Midbrain (tissue), 1 donor: ENCODE measurements at regions not wholly inside any gene's neighbourhood (a gene's known extent, or its start where the extent isn't known, plus 50 kb on each side); places are given as distances from the start of the nearest gene placed in this dataset.
"Not testable (repeated sequence)": the region's sequence is repeated elsewhere in the genome, so short reads cannot be mapped to it uniquely, and the experiment has no call there.

Experiments used
- DNase-seq: peaks from one replicate; lab custom pipeline; 2025; lab: John Stamatoyannopoulos, UW

- DNase-seq: no peak
Observed at GRCh38 chrX:1059576-1060561, 152.6 kb downstream of the CRLF2 start.

- not testable (repeated sequence) for DNase-seq
Observed at GRCh38 chrX:1053600-1053999, 158.8 kb downstream of the CRLF2 start.

GRCh38 chrX:1053072-1053471 is 159.4 kb downstream of the CRLF2 start:
- DNase-seq: no peak

- no peak for DNase-seq
Observed at GRCh38 chrX:1052021-1052420, 160.4 kb downstream of the CRLF2 start.

GRCh38 chrX:1051421-1051820 is 161.0 kb downstream of the CRLF2 start:
- no peak for DNase-seq

GRCh38 chrX:1045680-1046314 is 166.7 kb downstream of the CRLF2 start:
- DNase-seq: no peak

GRCh38 chrX:1041091-1041490 is 171.4 kb downstream of the CRLF2 start:
- DNase-seq: no peak

DNA sequence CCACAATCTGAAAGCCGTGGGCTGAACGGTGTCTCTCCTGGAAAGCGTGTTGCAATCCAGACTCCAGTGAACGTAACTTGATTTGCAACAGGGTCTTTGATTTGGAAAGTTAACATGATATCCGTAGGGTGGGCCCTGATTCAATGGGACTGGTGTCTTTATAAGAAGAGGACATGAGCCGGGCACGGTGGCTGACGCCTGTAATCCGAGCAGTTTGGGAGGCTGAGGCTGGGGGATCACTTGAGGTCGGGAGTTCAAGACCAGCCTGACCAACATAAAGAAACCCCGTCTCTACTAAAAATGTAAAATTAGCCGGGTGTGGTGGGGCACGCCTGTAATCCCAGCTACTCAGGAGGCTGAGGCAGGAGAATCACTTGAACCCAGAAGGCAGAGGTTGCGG is 176.5 kb downstream of the CRLF2 start:
- not testable (repeated sequence) for DNase-seq

GRCh38 chrX:1035206-1035605 is 177.2 kb downstream of the CRLF2 start:
- DNase-seq: no peak

GRCh38 chrX:1034717-1035116 is 177.7 kb downstream of the CRLF2 start:
- no peak for DNase-seq

DNA sequence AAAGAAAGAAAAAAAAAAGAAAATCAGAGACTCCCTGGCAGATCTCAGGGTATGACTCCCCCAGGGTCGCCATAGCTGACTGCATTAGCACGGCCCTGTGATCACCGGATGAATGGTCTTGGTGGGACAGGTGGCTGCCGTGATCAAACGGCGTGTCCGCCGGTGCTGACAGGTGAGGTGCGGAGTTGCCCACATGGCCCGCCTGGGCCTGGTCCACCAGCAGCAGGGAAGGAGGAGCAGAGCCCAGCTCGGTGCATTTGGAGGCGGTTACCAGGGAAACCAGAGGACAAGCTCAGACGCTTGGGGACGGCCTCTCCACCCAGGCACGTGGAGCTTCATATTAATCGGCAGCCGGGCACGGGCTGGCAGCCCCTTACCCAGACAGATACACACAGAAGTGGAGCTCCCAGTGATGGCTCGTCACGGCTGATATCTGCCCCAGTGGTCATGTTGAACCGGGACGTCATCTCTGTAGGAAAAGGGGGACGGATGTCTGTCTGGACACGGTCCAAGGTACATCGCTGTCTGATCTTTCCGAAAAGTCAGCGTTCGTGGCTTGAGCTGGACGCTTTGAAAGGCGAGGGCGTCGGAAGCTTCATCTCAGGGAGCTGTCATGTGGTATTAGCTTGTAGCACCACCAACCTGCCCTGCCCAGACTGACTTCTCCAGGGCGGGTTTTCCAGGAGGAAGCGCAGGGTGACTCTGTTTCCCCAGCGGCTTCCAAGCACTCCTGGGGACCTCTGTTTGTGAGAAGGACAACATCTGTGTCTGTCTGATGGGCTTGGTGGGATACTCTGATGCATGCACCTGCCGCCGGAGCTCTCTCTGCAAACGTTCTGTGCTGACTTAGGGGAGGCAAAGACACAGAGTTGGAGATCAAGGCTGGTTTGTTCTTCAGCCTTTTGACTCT is 180.7 kb downstream of the CRLF2 start:
- no peak for DNase-seq

GRCh38 chrX:1029494-1029893 is 183.0 kb downstream of the CRLF2 start:
- DNase-seq: no peak

DNA sequence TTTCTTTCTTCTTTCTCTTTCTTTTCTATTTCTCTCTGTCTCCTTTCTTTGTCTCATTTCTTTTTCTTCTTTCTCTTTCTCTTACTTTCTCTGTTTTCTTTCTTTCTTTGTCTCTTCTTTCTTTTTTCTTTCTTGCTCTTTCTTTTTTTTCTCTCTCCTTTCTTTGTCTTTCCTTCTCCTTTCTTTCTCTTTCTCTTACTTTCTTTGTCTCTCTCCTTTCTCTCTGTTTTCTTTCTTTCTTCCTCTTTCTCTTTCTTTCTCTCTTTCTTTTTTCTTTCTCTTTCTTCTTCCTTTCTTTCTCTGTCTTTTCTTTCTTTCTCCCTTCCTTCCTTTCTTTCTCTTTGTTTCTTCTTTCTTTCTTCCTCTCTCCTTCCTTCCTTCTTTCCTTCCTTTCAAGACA is 184.8 kb downstream of the CRLF2 start:
- no peak for DNase-seq

DNA sequence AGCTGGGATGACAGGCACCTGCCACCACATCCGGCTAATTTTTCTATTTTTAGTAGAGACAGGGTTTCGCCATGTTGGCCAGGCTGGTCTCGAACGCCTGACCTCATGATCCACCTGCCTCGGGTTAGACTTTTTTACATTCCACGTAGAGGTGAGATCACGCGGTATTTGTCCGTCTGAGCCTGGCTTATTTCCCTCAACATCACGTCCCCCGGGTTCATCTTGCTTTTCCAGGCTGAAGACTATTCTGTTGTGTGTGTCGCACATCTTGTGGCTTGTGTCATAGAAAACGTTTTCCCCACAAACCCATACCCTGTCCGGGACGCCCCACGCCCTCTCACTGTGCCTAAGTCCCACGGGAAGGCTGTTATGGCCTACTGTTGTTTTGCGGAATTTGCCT is 185.3 kb downstream of the CRLF2 start:
- no peak for DNase-seq

- no peak for DNase-seq
Observed at GRCh38 chrX:1026263-1027015, 186.0 kb downstream of the CRLF2 start.

- DNase-seq: no peak
Observed at GRCh38 chrX:1025413-1025812, 187.0 kb downstream of the CRLF2 start.

- no peak for DNase-seq
Observed at GRCh38 chrX:1023676-1024075, 188.8 kb downstream of the CRLF2 start.

DNA sequence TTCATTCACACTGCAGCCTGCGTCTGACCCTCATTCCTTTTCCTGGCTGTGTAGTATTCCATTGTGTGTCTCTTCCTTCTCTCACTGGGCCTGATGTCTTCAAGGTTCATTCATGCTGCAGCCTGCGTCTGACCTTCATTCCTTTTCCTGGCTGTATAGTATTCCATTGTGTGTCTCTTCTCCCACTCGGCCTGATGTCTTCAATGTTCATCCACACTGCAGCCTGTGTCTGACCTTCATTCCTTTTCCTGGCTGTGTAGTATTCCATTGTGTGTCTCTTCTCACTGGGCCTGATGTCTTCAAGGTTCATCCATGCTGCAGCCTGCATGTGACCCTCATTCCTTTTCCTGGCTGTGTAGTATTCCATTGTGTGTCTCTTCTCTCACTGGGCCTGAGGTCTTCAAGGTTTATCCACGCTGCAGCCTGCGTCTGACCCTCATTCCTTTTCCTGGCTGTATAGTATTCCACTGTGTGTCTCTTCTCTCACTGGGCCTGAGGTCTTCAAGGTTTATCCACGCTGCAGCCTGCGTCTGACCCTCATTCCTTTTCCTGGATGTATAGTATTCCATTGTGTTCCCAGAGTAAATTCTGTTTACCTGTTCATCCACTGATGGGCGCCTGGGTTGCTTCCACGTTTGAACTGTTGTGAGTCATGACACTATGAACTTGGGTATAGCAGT is 191.0 kb downstream of the CRLF2 start:
- DNase-seq: not testable (repeated sequence)

GRCh38 chrX:1020634-1021166 is 191.7 kb downstream of the CRLF2 start:
- no peak for DNase-seq

DNA sequence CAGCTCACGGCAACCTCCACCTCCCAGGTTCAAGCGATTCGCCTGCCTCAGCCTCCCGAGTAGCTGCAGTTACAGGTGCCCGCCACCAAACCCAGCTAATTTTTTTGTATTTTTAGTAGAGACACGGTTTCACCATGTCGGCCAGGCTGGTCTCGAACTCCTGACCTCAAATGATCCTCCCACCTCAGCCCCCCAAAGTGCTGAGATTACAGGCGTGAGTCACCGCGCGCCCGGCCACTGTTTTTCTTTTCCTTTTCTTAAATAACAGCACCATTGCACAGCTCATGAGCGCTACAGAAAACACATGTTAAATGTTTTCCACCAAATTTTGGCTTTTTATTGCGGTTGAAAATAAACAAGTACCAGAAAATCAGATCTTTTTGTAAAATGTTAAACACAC is 195.5 kb downstream of the CRLF2 start:
- DNase-seq: not testable (repeated sequence)

DNA sequence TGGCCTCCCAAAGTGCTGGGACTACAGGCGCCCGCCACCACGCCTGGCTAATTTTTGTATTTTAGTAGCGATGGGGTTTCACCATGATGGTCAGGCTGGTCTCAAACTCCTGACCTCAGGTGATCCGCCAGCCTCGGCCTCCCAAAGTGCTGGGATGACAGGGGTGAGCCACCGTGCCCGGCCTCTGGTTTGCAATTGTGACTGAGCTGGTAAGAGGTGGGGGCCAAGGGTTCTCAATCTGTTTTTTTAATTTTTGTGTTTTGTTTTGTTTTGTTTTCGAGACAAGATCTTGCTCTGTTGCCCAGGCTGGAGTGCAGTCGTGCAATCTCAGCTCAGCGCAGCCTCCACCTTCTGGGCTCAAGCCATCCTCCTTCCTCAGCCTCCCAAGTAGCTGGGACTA is 196.2 kb downstream of the CRLF2 start:
- not testable (repeated sequence) for DNase-seq
